ENCODE measurements at regions not wholly inside any gene's neighbourhood (a gene's known extent, or its start where the extent isn't known, plus 50 kb on each side); places are given as distances from the start of the nearest gene placed in this dataset.

GRCh38 chr5:167579693-167580055 lies 711.8 kb upstream of the WWC1 start:
- Mint-ChIP-seq H3K27me3 (peaks cover 51% of the 10 kb centered on the region), H3K36me3 (ENCODE audit: insufficient read depth) (no peaks in the 10 kb centered on the region), H3K27ac (no peak overlapping the region), H3K4me3 (ENCODE audit: low read depth) (no peak overlapping the region), H3K4me1 (ENCODE audit: low read depth) (no peaks in the 10 kb centered on the region), H3K9me3 (ENCODE audit: low read depth) (no peaks in the 10 kb centered on the region)
- DNase-seq (ENCODE audit: low spot score, unreplicated experiment): no peak
- no peak for TF ChIP-seq CTCF (IDR thresholded peaks at IDR 0.05; ENCODE audit: unreplicated experiment)

- H3K36me3 Mint-ChIP-seq (ENCODE audit: insufficient read depth): no peaks in the 10 kb centered on the region
- H3K4me1 Mint-ChIP-seq (ENCODE audit: low read depth): no peaks in the 10 kb centered on the region
Measured at GRCh38 chr5:167580608-167581007, 710.8 kb upstream of the WWC1 start.

GRCh38 chr5:167582283-167582682 lies 709.2 kb upstream of the WWC1 start:
- no peak for DNase-seq (ENCODE audit: low spot score, unreplicated experiment)
- peaks cover 4% of the 10 kb centered on the region for H3K9me3 Mint-ChIP-seq (ENCODE audit: low read depth)
- TF ChIP-seq CTCF (IDR thresholded peaks at IDR 0.05; ENCODE audit: unreplicated experiment): no peak
- H3K4me1 Mint-ChIP-seq (ENCODE audit: low read depth): no peaks in the 10 kb centered on the region
- no peaks in the 10 kb centered on the region for H3K36me3 Mint-ChIP-seq (ENCODE audit: insufficient read depth)
- no peak overlapping the region for H3K4me3 Mint-ChIP-seq (ENCODE audit: low read depth)
- peaks cover 25% of the 10 kb centered on the region for H3K27me3 Mint-ChIP-seq
- no peak overlapping the region for H3K27ac Mint-ChIP-seq

More at GRCh38 chr5:167580608-167581007, 710.8 kb upstream of the WWC1 start:
- H3K27ac Mint-ChIP-seq: no peak overlapping the region
- no peak overlapping the region for H3K4me3 Mint-ChIP-seq (ENCODE audit: low read depth)
- no peak for DNase-seq (ENCODE audit: low spot score, unreplicated experiment)
- H3K9me3 Mint-ChIP-seq (ENCODE audit: low read depth): peaks cover 4% of the 10 kb centered on the region
- TF ChIP-seq CTCF (IDR thresholded peaks at IDR 0.05; ENCODE audit: unreplicated experiment): no peak
- peaks cover 41% of the 10 kb centered on the region for H3K27me3 Mint-ChIP-seq

GRCh38 chr5:167582886-167583285 lies 708.6 kb upstream of the WWC1 start:
- Mint-ChIP-seq H3K27me3 (peaks cover 19% of the 10 kb centered on the region), H3K4me1 (ENCODE audit: low read depth) (no peaks in the 10 kb centered on the region), H3K9me3 (ENCODE audit: low read depth) (peaks cover 4% of the 10 kb centered on the region), H3K4me3 (ENCODE audit: low read depth) (no peak overlapping the region), H3K27ac (no peak overlapping the region), H3K36me3 (ENCODE audit: insufficient read depth) (no peaks in the 10 kb centered on the region)
- DNase-seq (ENCODE audit: low spot score, unreplicated experiment): no peak
- no peak for TF ChIP-seq CTCF (IDR thresholded peaks at IDR 0.05; ENCODE audit: unreplicated experiment)

- Mint-ChIP-seq H3K4me3 (ENCODE audit: low read depth) (no peak overlapping the region), H3K9me3 (ENCODE audit: low read depth) (peaks cover 4% of the 10 kb centered on the region), H3K36me3 (ENCODE audit: insufficient read depth) (no peaks in the 10 kb centered on the region), H3K27ac (no peak overlapping the region), H3K27me3 (peaks cover 4% of the 10 kb centered on the region), H3K4me1 (ENCODE audit: low read depth) (no peaks in the 10 kb centered on the region)
- no peak for TF ChIP-seq CTCF (IDR thresholded peaks at IDR 0.05; ENCODE audit: unreplicated experiment)
- no peak for DNase-seq (ENCODE audit: low spot score, unreplicated experiment)
Measured at GRCh38 chr5:167585184-167585583, 706.3 kb upstream of the WWC1 start.
